Activated CD8-positive, alpha-beta memory T cell treated with anti-CD3 and anti-CD28 coated beads for 24 hours (primary cell): ENCODE measurements at regions not wholly inside any gene's neighbourhood (a gene's known extent, or its start where the extent isn't known, plus 50 kb on each side); places are given as distances from the start of the nearest gene placed in this dataset.

Experiments used
- DNase-seq: peaks from one replicate; pipeline ENCODE4 v3.0.0-alpha.2; 2020

- no peak for DNase-seq
These were observed 350.1 kb upstream of the TSHZ2 start for GRCh38 chr20:52622081-52622480.

GRCh38 chr20:52621401-52621800, 350.8 kb upstream of the TSHZ2 start:
- DNase-seq = no peak

GRCh38 chr20:52619671-52620070, 352.5 kb upstream of the TSHZ2 start:
- DNase-seq = no peak

- no peak for DNase-seq
These were observed 353.1 kb upstream of the TSHZ2 start for GRCh38 chr20:52619101-52619500.

GRCh38 chr20:52616629-52617028, 355.5 kb upstream of the TSHZ2 start:
- DNase-seq = no peak

GRCh38 chr20:52614051-52614863, 357.9 kb upstream of the TSHZ2 start:
- no peak for DNase-seq

GRCh38 chr20:52612046-52612632, 360.0 kb upstream of the TSHZ2 start:
- DNase-seq = no peak

- DNase-seq = no peak
These were observed 361.4 kb upstream of the TSHZ2 start for GRCh38 chr20:52610749-52611148.

GRCh38 chr20:52601295-52601971, 370.7 kb upstream of the TSHZ2 start:
- DNase-seq = no peak

- no peak for DNase-seq
These were observed 375.9 kb upstream of the TSHZ2 start for GRCh38 chr20:52596256-52596655.

GRCh38 chr20:52595518-52595917, 376.6 kb upstream of the TSHZ2 start:
- DNase-seq = no peak

- DNase-seq = no peak
These were observed 378.5 kb upstream of the TSHZ2 start for GRCh38 chr20:52593654-52594053.

- no peak for DNase-seq
These were observed 379.6 kb upstream of the TSHZ2 start for GRCh38 chr20:52592567-52592966.

GRCh38 chr20:52590100-52590499, 382.1 kb upstream of the TSHZ2 start:
- DNase-seq = no peak

GRCh38 chr20:52589251-52589812, 382.8 kb upstream of the TSHZ2 start:
- no peak for DNase-seq

GRCh38 chr20:52586660-52587059, 385.5 kb upstream of the TSHZ2 start:
- no peak for DNase-seq

- no peak for DNase-seq
These were observed 386.8 kb upstream of the TSHZ2 start for GRCh38 chr20:52585333-52585732.

GRCh38 chr20:52578559-52578958, 387.0 kb upstream of the ZFP64 start:
- DNase-seq = no peak

- no peak for DNase-seq
These were observed 386.1 kb upstream of the ZFP64 start for GRCh38 chr20:52577696-52578095.

GRCh38 chr20:52572687-52573086, 381.1 kb upstream of the ZFP64 start:
- no peak for DNase-seq

GRCh38 chr20:52569201-52569600, 377.6 kb upstream of the ZFP64 start:
- DNase-seq = no peak

GRCh38 chr20:52565614-52566013, 374.0 kb upstream of the ZFP64 start:
- DNase-seq = no peak

- DNase-seq = no peak
These were observed 373.0 kb upstream of the ZFP64 start for GRCh38 chr20:52564594-52564993.
